HFFc6 (cell line): ENCODE measurements at regions not wholly inside any gene's neighbourhood (a gene's known extent, or its start where the extent isn't known, plus 50 kb on each side); places are given as distances from the start of the nearest gene placed in this dataset.

ENCODE experiments used
- DNase-seq: peaks from one replicate; pipeline ENCODE4 v3.0.0-alpha.2; 2018
- H3K27ac Mint-ChIP-seq: 2 replicates; pipeline ENCODE4 v1.8.0; 2020; ENCODE audit warnings: mild to moderate bottlenecking, mixed read lengths
- H3K27me3 Mint-ChIP-seq: 2 replicates; pipeline ENCODE4 v1.8.0; 2021; ENCODE audit warnings: mild to moderate bottlenecking, moderate library complexity, mixed read lengths; ENCODE audit not compliant: insufficient read depth
- H3K36me3 Mint-ChIP-seq: 2 replicates; pipeline ENCODE4 v1.8.0; 2021; ENCODE audit warnings: low read depth, mixed read lengths
- H3K4me1 Mint-ChIP-seq: 2 replicates; pipeline ENCODE4 v1.8.0; 2020; ENCODE audit warnings: low read depth, mixed read lengths
- H3K4me3 Mint-ChIP-seq: 2 replicates; pipeline ENCODE4 v1.8.0; 2020; ENCODE audit warnings: mild to moderate bottlenecking, moderate library complexity, mixed read lengths
- H3K9me3 Mint-ChIP-seq: 2 replicates; pipeline ENCODE4 v1.8.0; 2020; ENCODE audit warnings: mild to moderate bottlenecking, mixed read lengths
- CTCF ChIP-seq: fragments of 200-600 bp; sonication (generic); IDR thresholded peaks from 2 replicates; pipeline ENCODE4 v1.5.0; 2021; ENCODE audit warnings: antibody characterized with exemption, mild to moderate bottlenecking

GRCh38 chr4:189187531-189188052 lies 753.1 kb upstream of the FRG1 start:
- Mint-ChIP-seq H3K27me3 (no peaks in the 10 kb centered on the region), H3K4me3 (no peak overlapping the region), H3K36me3 (peaks cover 5% of the 10 kb centered on the region; the same call in 1 of the 2 replicates), H3K4me1 (no peaks in the 10 kb centered on the region), H3K27ac (no peak overlapping the region), H3K9me3 (peaks cover 29% of the 10 kb centered on the region)
- DNase-seq = no peak
- TF ChIP-seq CTCF = no peak

- Mint-ChIP-seq H3K36me3 (no peaks in the 10 kb centered on the region), H3K27me3 (no peaks in the 10 kb centered on the region), H3K27ac (no peak overlapping the region), H3K4me3 (no peak overlapping the region), H3K4me1 (peaks cover 19% of the 10 kb centered on the region), H3K9me3 (no peaks in the 10 kb centered on the region)
- TF ChIP-seq CTCF = no peak
- no peak for DNase-seq
These were observed 742.0 kb upstream of the FRG1 start for GRCh38 chr4:189198624-189199023.

GRCh38 chr4:189200353-189200752 lies 740.3 kb upstream of the FRG1 start:
- DNase-seq = no peak
- no peak overlapping the region for H3K4me3 Mint-ChIP-seq
- H3K9me3 Mint-ChIP-seq = no peaks in the 10 kb centered on the region
- no peak for TF ChIP-seq CTCF
- no peak overlapping the region for H3K27ac Mint-ChIP-seq
- no peaks in the 10 kb centered on the region for H3K36me3 Mint-ChIP-seq
- no peaks in the 10 kb centered on the region for H3K27me3 Mint-ChIP-seq
- H3K4me1 Mint-ChIP-seq = peaks cover 19% of the 10 kb centered on the region

- Mint-ChIP-seq H3K36me3 (no peaks in the 10 kb centered on the region), H3K27me3 (peaks cover 3% of the 10 kb centered on the region), H3K4me3 (peak overlapping the region; percentile 76), H3K27ac (no peak overlapping the region; the same call in 1 of the 2 replicates), H3K4me1 (peaks cover 19% of the 10 kb centered on the region), H3K9me3 (no peaks in the 10 kb centered on the region)
- DNase-seq = peak; percentile 44
- TF ChIP-seq CTCF = peak; percentile 92
These were observed 738.3 kb upstream of the FRG1 start for GRCh38 chr4:189202182-189202868.

- DNase-seq = peak; percentile 5
- Mint-ChIP-seq H3K27ac (no peak overlapping the region), H3K4me1 (peaks cover 19% of the 10 kb centered on the region), H3K9me3 (no peaks in the 10 kb centered on the region), H3K27me3 (peaks cover 3% of the 10 kb centered on the region), H3K4me3 (peak overlapping the region; percentile 76), H3K36me3 (no peaks in the 10 kb centered on the region)
- no peak for TF ChIP-seq CTCF
These were observed 737.8 kb upstream of the FRG1 start for GRCh38 chr4:189202869-189203271.
